Amygdala (tissue), 56 donors: ENCODE measurements at regions not wholly inside any gene's neighbourhood (a gene's known extent, or its start where the extent isn't known, plus 50 kb on each side); places are given as distances from the start of the nearest gene placed in this dataset.

Experiments
- DNase-seq, 56 donors: peaks; one replicate each; lab custom pipeline; 2025; lab: John Stamatoyannopoulos, UW

DNA sequence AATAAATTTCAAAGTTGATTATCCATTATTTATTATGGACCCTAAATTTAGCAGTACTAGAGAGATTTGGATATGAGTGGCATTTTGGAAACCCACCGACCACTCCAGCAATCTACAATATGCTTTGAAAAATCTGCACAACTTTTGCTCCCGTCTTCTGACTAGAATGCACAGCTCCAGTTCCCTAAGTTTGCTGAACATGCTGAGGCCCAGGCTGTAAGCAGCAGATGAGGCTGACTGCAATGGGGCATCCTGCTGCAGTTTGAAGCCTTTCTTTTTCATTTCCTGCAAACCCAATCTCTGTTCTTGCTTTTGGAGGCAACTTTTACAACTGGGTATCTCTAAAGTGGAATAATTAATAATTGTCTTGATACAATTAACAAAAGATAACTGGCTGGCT, 405.8 kb downstream of the ATP23 start:
- DNase-seq = no peak

DNA sequence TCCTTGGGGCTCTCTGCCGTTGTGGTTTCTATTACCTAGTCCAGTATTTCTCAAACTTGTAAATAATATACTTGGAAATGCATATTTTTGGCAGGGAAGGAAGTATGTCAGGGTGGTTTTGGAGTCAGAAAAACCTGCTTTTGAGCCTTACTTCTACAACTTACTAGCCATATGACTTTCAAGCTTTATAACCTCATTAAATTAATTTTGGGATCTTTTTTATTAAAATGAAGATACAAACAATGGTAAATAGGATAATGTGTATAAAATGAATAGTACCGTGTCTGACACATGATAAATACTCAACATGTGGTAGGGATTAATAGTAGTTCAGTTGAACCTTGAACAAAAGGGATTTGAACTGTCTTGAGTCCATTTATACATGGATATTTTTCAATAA, 406.3 kb downstream of the ATP23 start:
- no peak for DNase-seq

- DNase-seq = no peak
Measured at GRCh38 chr12:58349161-58349560, 407.8 kb downstream of the ATP23 start.

- no peak for DNase-seq
Measured at GRCh38 chr12:58356794-58357193, 415.4 kb downstream of the ATP23 start.

GRCh38 chr12:58357511-58357910, 416.1 kb downstream of the ATP23 start:
- no peak for DNase-seq

DNA sequence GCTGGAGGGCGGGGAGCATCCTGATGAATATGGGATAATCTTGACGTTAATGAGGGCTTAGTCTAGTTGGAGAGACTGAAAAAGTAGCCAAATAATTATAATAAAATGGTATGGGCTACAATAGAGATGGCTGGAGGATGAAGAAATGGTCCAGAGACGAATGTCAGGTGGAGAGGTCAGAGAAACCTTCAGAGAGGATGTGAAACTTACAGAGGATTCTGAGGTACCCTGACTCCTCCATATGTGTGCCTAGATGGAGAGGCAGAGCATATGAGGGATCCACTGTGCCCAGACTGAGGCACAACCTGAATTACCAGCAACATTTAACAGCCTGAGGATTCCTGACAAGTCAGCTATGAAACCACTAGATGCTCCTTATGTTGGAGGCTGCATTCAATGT, 417.0 kb downstream of the ATP23 start:
- no peak for DNase-seq

DNA sequence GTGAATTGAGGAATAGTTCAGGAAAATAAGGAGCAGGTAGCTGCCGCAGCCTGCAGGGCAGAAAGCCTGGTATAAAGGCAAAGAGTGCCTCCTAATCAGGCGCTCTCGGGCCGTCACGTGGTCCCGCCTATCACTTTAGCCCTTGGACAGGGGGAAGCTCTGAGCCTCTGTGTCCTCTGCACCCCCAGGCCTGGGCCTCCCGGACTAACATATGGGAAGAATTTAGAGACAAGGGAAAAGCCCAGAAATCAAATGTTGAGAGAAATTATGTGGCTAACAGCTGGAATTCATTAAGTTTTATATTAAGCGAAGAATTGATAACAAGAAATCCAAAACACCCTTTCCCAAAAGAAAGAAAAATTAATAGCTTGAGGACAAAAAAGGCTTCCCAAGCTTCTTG, 417.7 kb downstream of the ATP23 start:
- no peak for DNase-seq

- DNase-seq = no peak
Measured at GRCh38 chr12:58361056-58361455, 419.7 kb downstream of the ATP23 start.

GRCh38 chr12:58363971-58364370, 422.6 kb downstream of the ATP23 start:
- DNase-seq = no peak

DNA sequence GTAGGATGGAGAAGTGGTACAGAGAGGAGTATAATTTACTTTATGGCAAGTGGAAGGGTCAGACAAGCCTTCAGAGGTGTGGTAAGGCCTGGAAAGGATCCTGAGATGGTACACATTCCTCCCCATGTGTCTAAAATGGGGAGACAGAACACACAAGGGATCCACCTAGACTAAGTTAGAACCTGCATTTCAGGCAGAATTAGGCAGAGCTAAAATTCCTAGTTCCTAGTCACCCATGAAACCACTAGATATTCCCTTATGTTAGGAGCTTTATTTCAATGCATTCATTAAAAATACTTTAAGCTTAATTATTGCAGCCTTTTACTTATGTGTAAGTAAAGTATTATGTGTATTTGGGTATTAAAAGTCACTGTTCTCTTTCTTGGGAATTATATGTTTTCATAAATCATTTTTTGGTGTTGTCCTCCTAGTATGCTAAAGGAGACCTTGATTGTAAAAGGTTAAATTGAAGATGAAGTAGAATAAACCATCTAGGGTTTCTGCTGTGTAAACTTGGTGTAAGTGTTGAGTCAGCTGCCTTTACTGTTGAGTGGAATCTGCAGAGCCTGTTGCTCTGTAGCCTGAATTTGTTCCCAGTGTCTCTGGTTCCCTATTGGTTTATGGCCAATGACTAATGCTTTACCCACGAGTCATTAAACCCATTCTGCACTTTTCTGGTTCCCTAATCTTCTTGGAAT, 423.2 kb downstream of the ATP23 start:
- DNase-seq = no peak

DNA sequence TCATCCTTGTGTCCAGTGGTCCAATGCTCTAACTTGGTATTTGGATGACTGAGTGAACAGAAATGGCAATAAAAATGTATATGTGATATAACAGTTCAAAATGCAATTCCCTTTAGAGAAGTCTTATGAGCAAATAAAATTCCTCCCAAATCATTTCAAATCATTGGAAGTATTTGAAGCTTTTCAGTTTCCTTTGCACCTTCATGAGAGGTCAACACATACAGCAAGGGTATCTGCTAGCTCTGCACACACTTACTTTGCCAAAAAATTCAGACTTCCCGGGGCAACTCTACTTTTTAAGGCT, 423.7 kb downstream of the ATP23 start:
- DNase-seq = no peak

DNA sequence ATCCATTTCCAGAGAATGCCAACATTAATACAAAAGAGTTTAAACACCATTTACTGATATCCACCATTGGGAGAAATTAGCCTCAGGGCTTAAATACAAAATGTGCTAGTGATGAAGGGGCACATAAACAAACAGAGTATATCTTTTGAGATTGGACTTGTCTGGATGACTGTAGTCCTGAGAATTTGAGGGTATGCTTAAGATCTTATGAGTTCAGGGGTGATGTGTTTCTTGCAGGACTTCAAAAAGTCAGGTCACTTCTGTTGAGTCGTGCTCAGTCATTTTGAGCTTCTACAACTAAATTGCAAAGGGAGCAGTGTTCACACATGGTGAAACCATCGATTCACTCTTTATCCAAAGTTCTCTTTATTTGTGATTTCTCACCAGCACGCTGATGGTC, 425.7 kb downstream of the ATP23 start:
- no peak for DNase-seq

DNA sequence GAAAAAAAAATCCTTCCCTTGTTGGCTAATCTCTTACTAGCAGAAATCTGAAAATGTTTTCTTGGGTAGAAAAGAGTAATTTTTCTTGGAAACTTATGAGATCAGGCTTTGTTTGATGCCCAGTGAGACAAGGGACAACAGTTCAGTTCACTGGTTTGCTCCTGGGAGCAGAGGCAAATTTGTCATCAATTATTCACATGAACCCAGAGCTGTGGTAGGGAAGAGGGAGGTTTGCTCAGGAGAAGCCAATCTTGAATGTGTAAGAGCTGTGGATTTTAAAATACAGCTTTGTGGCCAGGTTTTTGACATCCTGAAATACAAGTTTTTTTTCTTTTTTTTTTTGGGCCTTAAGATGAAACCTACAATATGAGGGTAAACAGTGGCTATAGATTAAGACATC, 426.6 kb downstream of the ATP23 start:
- no peak for DNase-seq

GRCh38 chr12:58369576-58369975, 428.2 kb downstream of the ATP23 start:
- no peak for DNase-seq

DNA sequence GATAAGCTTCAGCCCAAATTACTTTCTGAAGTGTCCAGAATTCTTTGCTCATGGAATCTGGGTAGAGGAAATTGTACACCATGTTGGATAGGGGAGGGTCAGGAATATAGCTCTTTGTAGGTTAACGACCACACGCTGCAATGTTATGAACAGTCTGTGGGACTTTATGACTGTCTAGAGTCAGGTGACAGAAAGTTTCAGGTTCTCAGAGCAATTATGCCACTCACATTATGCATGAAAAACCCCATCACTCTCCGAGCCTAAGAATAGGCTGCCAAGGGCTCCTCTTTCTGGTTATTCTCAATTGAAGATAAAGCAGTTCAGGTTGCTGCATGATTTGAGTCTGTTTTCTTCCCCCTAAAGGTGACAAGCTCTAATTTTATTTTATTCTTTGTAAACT, 430.9 kb downstream of the ATP23 start:
- no peak for DNase-seq

DNA sequence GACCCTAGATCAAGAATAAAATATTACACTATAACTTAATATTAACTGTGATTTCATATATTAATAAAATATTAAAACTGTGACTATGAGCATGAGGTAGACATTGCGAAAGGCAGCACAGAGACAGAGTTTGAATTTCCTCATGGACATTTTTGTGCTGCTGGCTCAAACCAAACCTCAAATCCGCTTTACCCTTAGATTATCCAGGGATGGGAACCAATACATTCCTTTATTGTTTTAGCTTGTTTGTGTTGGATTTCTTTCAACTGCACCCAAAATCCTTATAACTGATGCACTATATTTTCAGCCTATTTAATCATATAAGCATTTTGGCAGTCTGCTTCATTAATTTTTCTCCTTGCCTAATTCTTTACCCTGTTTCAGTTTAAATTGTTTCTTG, 436.7 kb downstream of the ATP23 start:
- no peak for DNase-seq

- no peak for DNase-seq
Measured at GRCh38 chr12:58381546-58381945, 440.2 kb downstream of the ATP23 start.

GRCh38 chr12:58384196-58384595, 442.8 kb downstream of the ATP23 start:
- DNase-seq = no peak

- no peak for DNase-seq
Measured at GRCh38 chr12:58386136-58386535, 444.8 kb downstream of the ATP23 start.

DNA sequence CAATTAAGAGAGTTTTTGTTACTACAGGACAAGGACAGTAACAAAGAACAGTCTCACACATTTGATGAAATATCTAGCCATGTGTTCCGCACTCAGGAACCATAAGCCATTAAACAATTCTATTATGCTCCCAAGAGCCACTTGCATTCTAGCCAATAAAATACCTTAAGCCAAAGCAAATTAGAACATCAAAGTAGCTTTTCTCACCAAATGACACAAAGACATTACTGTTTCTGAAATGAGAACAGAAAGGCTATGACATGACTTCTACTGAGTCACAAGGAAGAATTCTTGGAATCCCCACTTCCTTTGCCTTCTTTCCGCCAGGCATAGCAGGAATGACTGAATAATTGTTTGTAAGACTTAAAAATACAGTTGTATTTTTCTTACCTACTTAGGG, 445.8 kb downstream of the ATP23 start:
- DNase-seq = no peak

- DNase-seq = no peak
Measured at GRCh38 chr12:58388261-58388660, 446.9 kb downstream of the ATP23 start.

- DNase-seq = no peak
Measured at GRCh38 chr12:58393152-58393551, 451.8 kb downstream of the ATP23 start.

DNA sequence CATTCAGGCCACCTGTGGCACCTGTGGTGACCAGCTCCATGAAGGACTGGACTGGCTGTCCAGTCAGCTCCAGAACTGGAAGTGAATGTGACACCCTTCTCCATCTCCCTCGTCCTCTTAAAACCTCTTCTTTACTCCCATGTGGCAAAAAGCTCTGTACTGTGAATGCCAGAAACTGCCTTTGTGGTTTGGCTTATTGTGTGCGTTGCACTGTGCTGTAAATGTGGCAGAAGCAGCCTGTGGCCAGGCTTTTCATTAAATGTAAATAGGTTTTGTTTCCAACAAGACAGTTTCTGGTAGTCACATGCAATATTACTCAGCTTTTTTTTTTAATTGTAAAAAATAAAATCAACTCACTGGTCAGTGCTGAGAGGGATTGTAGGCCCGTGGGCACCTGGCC, 453.7 kb downstream of the ATP23 start:
- no peak for DNase-seq
